Endothelial cell (in vitro differentiated cells): ENCODE measurements at regions not wholly inside any gene's neighbourhood (a gene's known extent, or its start where the extent isn't known, plus 50 kb on each side); places are given as distances from the start of the nearest gene placed in this dataset.

Experiments
- DNase-seq: peaks from one replicate; pipeline ENCODE4 v3.0.0; 2021; ENCODE audit warnings: low spot score
- H3K27ac Mint-ChIP-seq: one replicate; pipeline ENCODE4 v1.8.0; 2021; ENCODE audit warnings: mixed read lengths, inconsistent platforms; ENCODE audit not compliant: unreplicated experiment
- H3K27me3 Mint-ChIP-seq: one replicate; pipeline ENCODE4 v1.8.0; 2021; ENCODE audit warnings: mild to moderate bottlenecking, moderate library complexity, mixed read lengths, inconsistent platforms; ENCODE audit not compliant: unreplicated experiment
- H3K36me3 Mint-ChIP-seq: one replicate; pipeline ENCODE4 v1.8.0; 2021; ENCODE audit warnings: mild to moderate bottlenecking, low read depth, mixed read lengths, inconsistent platforms; ENCODE audit not compliant: unreplicated experiment
- H3K4me1 Mint-ChIP-seq: one replicate; pipeline ENCODE4 v1.8.0; 2021; ENCODE audit warnings: mild to moderate bottlenecking, mixed read lengths, inconsistent platforms; ENCODE audit not compliant: unreplicated experiment
- H3K4me3 Mint-ChIP-seq: one replicate; pipeline ENCODE4 v1.8.0; 2021; ENCODE audit warnings: mild to moderate bottlenecking, mixed read lengths, inconsistent platforms; ENCODE audit not compliant: unreplicated experiment
- H3K9me3 Mint-ChIP-seq: one replicate; pipeline ENCODE4 v1.8.0; 2021; ENCODE audit warnings: mixed read lengths, inconsistent platforms; ENCODE audit not compliant: unreplicated experiment
- CTCF ChIP-seq: fragments of 200-600 bp; sonication (generic); IDR thresholded peaks from one replicate; pipeline ENCODE4 v1.5.0; 2021; ENCODE audit warnings: antibody characterized with exemption; ENCODE audit not compliant: unreplicated experiment

GRCh38 chr11:8814209-8814922 lies 96.6 kb upstream of the AKIP1 start:
- Mint-ChIP-seq H3K4me3 (no peak overlapping the region), H3K36me3 (peaks cover 9% of the 10 kb centered on the region), H3K9me3 (no peaks in the 10 kb centered on the region), H3K4me1 (peaks cover 25% of the 10 kb centered on the region), H3K27me3 (no peaks in the 10 kb centered on the region), H3K27ac (no peak overlapping the region)
- no peak for DNase-seq
- no peak for TF ChIP-seq CTCF

- no peaks in the 10 kb centered on the region for H3K9me3 Mint-ChIP-seq
- DNase-seq = no peak
- peaks cover 6% of the 10 kb centered on the region for H3K36me3 Mint-ChIP-seq
- H3K4me1 Mint-ChIP-seq = peaks cover 20% of the 10 kb centered on the region
- TF ChIP-seq CTCF = no peak
- no peak overlapping the region for H3K27ac Mint-ChIP-seq
- no peaks in the 10 kb centered on the region for H3K27me3 Mint-ChIP-seq
- H3K4me3 Mint-ChIP-seq = no peak overlapping the region
Observed at GRCh38 chr11:8814923-8815240, 96.1 kb upstream of the AKIP1 start.

- H3K4me3 Mint-ChIP-seq = no peak overlapping the region
- no peaks in the 10 kb centered on the region for H3K4me1 Mint-ChIP-seq
- H3K27ac Mint-ChIP-seq = no peak overlapping the region
- no peak for DNase-seq
- H3K9me3 Mint-ChIP-seq = no peaks in the 10 kb centered on the region
- H3K36me3 Mint-ChIP-seq = peaks cover 6% of the 10 kb centered on the region
- no peak for TF ChIP-seq CTCF
- no peaks in the 10 kb centered on the region for H3K27me3 Mint-ChIP-seq
Observed at GRCh38 chr11:8818421-8818820, 92.6 kb upstream of the AKIP1 start.

- no peak for DNase-seq
- peaks cover 6% of the 10 kb centered on the region for H3K36me3 Mint-ChIP-seq
- H3K27ac Mint-ChIP-seq = no peak overlapping the region
- no peak for TF ChIP-seq CTCF
- no peaks in the 10 kb centered on the region for H3K9me3 Mint-ChIP-seq
- no peak overlapping the region for H3K4me3 Mint-ChIP-seq
- H3K27me3 Mint-ChIP-seq = no peaks in the 10 kb centered on the region
- H3K4me1 Mint-ChIP-seq = no peaks in the 10 kb centered on the region
Observed at GRCh38 chr11:8820401-8820800, 90.6 kb upstream of the AKIP1 start.

DNA sequence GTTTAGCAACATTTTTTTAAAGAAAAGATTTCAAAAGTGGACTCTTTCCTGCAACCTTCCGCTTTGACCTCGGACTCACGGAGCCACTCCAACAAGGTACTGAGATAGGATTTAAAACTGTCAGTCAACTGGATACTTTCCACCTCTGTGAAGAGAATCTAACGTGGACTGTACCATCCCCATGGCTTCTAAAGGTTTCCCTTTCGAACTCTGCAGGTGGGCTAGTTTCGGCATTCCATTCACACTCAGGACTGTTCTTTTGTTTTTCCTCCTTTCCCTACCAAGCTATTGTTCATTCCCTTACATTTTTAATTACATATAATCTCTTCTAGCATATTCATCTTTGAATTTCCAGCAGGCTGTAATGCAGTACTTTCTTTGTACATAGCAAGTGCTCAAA lies 88.5 kb upstream of the AKIP1 start:
- H3K27me3 Mint-ChIP-seq = no peaks in the 10 kb centered on the region
- no peaks in the 10 kb centered on the region for H3K4me1 Mint-ChIP-seq
- no peak for TF ChIP-seq CTCF
- peaks cover 4% of the 10 kb centered on the region for H3K36me3 Mint-ChIP-seq
- no peak overlapping the region for H3K4me3 Mint-ChIP-seq
- no peak for DNase-seq
- no peak overlapping the region for H3K27ac Mint-ChIP-seq
- no peaks in the 10 kb centered on the region for H3K9me3 Mint-ChIP-seq
